HG02571 (cell line): ENCODE measurements at regions not wholly inside any gene's neighbourhood (a gene's known extent, or its start where the extent isn't known, plus 50 kb on each side); places are given as distances from the start of the nearest gene placed in this dataset.

Experiments
- ATAC-seq: cut with Tn5 transposase; IDR thresholded peaks from one replicate; pipeline ENCODE4 v1.9.1; 2021; ENCODE audit warnings: mild to moderate bottlenecking, moderate library complexity; ENCODE audit not compliant: unreplicated experiment

DNA sequence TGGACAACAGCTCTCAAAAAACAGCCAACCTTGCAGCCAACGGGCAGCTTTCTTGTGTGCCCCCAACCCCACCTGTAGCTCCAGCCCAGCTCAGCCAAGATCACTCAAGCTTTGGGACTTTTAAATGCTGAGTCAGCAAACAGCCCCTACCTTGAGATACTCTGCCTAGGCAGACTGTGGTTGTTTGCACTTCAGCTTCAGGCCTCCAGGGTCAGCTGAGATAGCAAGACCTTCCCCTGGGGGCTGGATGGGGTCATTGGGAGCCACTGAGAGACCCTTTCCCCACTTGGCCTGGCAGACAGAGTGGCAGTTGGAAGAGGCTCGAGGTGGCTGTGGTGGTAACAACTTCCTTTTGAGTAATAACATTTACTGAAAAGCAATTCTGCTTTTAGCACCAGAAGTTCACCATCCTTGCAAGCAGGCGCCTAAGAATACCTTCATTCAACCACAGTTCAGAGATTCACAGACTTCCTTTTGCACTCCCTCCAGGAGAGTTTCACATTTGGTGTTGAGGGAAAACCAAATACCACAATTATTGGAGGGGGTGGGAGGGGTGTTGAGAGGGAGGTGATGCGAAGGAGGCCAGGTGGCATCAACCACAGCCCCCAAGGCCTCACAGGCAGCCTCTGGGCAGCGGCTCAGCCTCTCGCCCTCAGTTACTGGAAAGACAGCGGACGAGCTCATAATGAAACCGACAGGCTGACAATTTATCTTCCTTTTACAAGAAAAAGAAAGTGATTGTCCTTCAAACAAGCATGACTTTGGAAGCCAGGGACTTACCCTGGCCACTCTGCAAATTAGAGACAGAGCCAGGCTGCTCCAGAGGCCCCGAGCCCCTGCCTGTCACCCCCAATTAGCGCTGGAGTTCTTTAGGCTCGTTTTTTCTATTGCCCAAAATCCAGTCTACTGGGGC, 148.1 kb downstream of the CEBPB start:
- ATAC-seq = no peak

DNA sequence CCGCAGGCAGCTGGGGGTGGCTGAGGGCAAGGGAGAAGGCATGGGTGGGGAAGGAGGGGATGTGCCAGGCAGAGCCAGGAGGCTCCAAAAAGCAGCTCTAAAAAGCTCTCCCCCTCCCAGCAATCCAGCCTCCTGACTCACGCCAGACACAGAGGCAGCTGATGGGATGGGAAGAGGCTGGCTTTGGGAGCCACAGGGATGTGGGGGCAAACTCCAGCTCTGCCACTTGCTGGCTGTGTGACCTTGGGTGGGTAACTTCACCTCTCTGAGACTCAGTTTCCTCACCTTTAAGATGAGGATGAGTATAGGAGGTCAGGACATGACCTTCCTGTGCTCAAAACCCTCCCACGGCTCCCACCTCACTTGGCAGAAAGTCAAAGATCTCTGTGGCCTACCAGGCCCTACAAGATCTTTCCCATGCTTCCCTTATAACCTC, 148.9 kb downstream of the CEBPB start:
- ATAC-seq = no peak

DNA sequence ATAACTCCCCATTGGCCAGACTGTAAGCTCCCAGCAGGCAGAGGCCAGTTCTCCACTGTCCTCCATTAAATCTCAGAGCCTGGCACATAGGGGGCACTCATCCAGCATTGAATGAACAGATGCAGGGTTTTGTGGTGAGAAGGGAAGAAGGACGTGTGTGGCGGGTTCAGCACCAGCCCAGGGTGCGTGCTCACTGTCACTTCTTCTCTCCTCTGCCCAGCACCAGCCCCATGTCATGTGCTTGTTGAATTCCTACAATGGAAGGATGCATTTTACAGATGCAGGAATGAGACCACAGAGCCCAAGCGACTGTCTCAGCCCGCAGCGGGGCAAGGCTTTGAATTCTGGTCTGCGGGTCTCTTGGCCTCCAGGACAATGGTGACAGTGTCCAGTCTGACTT, 149.9 kb downstream of the CEBPB start:
- no peak for ATAC-seq

DNA sequence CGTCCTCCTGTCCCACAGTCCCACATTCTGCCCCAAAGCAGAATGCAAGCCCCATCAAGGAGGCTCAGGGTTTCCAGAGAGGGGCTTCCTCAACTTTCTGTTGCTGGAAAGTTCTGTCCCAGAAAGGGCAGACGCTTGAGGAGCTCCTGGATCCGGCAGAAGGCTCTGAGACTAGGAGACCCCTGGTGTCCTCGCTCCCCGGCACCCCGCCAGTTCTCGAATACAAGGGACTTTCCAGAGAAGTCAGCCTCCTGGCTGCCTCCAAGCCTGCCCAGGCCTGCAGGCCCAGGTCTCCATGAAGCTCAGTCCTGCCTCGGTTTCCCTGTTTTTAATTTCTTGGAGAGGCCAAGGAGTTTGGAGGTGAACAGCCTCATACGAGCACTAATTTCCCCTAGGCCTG, 150.4 kb downstream of the CEBPB start:
- ATAC-seq = no peak

DNA sequence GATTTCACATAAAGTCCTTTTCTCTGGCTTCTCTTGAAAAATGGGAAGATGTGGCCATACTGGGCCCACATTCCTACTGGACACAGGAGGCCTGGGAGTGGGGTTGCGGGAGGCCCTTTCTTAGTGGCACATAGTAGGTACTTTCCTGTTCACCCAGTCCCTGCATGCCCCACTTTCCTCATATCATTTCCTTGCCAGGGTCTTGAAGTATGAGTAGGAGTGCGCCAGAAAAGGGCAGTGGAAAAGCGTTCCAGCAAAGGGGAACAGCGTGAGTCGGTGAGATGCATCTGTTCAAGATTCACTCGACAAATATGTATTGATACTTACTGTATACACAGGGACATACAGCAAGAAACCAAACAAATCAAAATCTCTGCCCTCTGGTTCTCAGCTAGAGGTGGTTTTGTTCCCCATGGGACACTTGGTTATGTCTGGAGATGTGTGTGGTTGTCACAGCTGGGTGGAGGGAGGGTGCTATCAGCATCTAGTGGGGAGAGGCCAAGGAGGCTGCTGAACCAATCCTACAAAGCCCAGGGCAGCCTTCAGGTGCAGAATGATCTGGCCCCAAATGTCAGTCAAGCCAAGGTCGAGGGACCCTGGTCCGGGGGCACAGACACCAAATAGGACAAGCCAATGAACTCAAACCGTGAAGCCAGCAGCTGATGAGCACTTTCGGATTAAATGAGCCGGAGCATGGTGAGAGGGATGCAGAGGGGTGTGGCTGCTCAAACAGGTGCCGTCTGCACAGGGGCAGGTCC, 151.4 kb downstream of the CEBPB start:
- ATAC-seq = no peak

DNA sequence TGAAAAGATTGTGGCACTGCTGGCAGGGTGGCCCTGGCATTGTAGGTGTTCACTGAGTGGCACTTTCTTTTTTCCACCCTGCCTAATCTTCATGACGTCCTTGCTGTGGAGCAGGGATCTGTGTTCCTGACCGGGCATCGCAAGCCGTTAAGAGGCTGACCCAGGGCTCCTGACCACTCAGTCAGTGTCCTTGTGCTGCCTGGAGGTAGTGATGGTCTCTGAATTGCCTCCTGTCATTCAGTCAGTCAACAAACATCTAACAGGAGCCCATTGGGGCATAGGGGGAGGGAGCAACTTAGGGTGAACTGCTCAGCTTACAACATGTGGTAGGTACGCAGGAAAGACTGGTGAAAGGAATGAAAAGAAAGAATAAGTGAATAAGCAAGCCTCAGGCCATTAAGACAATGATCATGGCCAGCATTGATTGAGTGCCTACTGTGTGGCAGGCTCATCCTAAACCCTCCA, 152.0 kb downstream of the CEBPB start:
- ATAC-seq = no peak

DNA sequence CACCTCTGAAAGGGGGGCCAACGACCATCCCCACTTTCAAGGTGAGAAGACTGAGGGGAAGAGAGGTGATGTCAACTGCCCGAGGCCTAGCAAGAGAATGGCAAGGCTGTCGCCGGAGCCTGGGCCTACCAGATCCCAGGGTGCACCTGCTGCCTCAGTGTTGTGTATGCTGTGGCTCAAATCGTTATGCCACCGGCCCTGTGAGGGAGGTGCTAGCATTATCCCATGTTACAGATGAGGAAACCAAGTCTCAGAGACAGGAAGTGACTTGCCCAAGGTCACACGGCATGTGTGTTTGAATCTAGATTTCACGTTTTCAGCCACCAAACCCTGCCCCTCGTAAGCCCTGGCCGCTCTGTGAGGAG, 152.5 kb downstream of the CEBPB start:
- ATAC-seq = no peak

DNA sequence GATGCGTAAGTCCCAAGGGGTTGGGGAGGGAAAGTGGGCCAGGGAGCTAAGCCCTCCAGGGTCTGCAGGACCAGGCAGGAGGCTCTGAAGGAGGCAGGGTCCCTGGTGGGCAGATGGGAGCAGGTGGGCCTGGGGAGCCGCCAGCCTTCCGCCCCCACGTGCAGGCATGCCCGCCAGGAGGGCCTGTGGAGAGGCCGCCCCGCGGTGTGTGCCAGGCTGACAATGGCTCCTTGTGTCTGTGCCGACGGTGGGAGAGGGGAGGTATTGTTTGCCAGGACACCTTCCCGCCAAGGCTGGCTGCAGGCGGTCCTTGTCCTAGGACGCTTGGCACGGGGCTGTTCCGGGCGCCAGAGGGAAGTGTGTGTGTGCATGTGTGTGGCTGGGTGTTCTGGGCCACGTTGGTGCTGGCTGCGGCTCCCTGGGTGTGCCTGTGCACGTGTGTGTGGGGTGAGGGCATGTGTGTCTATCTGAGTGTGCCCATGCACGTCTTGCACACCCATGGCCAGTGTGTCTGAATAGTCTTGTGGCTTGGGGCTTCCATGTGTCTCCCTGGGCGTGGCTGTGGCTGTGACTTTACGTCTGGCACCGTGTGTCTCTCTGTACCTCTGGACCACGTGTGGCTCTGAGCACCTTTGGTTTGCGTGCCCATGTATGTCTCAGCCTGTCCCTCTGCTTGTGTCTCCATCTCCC, 153.0 kb downstream of the CEBPB start:
- ATAC-seq = no peak

DNA sequence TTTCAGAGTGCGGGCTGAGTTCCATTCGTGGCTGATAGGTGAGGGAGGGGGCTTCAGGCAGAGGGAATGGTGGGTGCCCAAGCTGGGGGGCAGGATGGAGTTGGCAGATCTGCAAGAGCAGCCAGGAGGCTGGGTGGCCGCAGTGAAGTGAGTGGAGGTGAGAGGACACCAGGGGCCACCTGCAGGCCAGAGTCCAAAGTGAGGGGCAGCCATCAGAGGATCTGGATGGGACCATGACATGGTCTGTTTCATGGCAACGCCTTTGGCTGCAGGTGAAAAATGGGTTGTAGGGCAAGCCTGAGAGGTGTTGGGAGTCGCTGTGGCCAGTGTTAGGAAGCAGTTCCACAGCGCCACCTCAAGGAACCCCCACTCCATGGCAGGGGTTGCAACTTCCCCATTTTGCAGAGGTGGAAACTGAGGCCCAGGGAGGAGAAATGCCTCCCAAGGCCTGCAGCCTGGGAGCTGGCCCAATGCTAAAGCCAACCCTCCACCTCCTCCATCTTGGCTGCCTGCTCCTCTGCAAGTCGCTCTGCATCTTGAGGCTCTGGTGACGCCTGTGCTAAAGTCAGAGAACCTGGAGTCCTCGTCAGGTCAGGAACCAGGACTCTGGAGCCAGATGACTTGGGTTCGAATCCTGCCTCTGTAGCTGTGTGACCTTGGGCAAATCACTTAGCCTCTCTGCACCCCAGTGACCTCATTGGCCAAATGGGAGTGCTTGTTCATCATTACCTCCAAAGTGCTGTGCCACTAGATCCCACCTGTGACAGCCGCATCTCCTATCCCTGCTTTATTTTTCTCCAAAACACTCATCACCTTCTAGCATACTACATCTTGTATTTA, 153.8 kb downstream of the CEBPB start:
- ATAC-seq = no peak

DNA sequence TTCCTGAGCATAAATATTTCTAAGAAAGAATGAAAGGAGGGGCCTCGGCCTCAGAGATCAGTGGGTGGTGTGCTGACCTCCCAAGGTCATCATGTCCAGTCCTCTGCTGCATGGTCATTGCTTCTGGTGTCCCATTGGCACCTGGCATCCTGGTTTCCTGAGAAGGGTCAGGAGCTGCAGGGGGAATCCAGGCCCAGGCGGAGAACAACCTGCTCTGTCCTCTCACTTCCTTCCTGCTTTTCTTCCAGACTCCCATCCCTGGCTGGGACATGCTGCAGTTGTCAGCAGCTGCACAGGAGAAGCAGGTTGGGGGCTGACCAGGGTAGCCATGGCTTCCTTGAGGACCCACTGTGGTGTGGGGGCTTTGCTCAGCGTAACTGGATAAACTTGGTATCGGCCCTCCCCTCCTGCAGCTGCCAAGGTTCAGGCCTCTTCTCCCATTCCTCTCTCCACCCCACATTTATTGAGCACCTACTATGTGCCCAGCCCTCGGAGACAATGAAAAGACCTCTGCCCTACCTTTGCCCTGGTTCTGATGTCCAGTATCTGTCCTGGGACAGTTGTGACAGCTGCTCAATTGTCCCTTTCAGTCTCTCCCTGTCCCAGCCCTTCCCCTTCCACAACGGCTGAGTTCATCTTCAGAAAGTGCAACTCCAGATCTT, 155.2 kb downstream of the CEBPB start:
- no peak for ATAC-seq

DNA sequence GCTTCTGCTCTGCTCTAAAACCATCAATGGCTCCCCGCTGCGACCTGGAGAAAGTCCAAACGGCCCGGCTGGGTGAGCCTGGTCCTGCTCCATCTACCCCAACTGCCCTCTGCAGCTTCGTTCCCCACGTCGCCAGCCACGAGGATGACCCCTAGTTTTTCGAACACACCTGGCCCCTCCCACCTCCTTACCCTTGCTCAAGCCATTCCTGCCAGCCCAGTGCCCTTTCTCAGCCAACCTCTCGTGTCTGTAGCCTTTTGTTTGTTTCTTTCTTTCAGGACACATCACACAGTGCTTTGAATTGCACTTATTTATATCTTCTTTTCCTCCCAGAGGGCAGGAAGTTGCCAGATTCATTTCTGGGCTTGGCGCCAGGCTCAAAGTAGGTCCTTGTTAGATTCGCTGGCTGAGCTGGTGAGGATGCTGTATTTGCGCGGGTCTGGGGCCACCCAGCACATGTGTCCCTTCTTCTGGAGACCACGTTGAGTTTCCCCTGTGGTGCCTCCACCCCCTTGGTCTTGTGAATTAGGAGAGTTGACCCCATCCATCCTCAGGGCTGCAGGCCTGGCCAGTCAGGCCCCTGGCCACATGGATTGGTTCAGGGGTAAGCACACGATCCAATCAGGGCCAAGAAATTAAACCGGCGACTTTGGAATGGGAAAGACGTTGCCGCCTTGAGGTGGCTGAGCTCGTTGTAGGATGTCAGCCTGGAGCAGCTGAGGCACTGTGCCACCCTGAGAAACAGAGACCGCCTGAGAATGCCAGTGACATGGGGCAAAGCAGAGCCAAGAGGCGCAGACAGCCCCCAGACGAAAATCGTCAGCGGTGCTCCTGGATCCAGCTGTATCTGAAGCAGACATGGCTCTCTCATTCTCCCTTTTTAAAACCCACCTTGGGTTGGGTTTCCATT, 156.0 kb downstream of the CEBPB start:
- ATAC-seq = no peak

DNA sequence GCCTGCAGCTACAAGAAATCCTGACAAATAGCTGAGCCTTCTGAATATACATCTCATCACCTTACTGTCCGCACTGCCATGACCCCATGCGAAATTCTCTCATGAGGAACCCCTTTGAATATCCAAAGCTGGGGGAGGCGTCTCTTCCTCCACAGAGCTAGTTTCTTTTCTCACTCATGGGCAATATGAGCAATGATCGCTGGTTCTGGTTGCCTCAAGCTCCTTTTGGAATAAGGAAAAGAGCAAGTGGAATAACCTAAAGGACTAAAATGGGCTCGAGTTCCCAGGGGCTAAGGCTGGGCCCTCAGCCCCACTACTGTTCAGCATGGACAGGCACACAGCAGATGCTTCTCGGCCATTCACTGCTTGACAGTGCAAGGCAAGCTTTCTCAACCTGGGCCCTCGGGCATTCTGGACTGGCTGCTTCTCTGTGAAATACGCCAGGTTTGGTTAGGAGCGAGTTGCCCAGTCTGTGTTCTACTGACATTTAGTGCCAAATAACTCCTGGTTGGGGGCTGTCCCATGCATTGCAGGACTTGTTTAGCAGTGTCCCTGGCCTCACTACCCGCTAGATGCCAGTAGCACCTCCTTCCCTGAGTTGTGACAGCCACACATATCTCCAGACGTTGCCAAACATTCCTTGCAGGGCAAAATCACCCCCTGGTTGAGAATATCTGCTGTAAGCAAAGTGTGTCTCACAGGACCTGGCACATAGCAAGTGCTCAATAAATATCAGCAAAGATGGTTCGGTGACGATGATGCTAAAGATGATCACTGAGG, 156.8 kb downstream of the CEBPB start:
- ATAC-seq = no peak

DNA sequence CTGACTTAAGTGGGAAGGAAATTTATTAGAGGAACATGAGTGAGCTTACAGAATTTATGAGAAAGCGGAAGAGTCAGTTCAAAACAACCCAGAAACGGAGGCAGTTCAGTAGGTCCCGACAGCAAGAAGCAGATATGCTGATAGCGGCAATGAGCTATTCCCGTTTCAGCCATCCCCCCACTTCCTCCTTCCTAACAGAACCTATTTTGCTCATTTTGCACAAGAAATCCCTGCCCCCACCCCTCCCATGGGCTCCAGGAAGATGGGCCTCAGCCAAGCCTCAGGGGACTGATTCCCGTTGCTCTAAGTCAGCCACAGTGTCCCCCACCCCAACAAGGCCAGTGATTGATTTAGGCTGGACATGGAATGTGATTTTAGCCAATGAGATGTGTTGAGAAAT, 157.5 kb downstream of the CEBPB start:
- ATAC-seq = no peak

DNA sequence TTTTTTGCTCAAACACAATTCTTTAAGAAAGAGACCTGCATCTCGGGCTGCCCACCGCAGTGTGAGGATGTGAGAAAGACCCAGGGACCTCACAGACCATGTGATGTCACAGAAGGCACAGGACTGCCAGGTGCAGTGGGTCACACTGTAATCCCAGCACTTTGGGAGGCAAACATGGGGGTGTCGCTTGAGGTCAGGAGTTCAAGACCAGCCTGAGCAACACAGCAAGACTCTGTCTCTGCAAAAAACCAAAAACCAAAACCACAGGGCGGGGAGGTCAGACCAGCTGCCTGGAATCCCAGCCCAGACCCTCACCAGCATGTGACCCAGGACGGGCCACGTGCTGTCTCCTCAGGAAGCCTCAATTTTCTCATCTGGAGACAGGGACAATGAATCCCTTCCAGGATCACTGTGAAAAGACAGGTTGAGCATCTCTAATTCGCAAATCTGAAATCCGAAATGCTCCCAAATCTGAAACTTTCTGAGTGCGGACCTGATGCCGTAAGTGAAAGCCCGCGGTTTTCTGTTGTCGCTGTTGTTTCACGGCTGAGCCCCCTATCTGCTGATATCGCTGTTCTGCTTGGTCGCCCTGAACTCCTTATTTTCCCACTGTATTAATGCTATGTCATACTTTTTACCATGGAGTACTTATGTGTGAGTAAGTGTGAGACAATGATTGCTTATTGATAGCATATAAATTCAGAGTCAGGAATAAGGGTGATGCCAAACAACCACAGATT, 159.5 kb upstream of the PTPN1 start:
- no peak for ATAC-seq

DNA sequence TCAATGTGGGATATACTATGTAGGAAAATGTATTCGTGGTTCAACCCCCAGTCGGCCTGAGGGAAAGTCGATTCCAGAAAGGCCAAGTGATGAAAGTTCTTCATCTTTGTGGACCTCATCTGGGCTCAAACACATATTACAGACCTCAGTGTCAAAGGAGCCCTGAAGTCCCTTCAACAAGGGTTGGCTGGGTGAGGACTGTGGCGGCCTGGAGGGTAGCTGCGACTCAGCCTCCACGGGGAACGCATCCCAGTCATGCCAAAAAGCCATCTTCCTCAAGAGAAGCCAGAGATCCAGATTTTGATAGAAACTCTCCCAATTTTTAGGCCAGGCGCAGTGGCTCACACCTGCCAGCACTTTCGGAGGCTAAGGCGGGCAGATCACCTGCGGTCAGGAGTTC, 158.6 kb upstream of the PTPN1 start:
- no peak for ATAC-seq

DNA sequence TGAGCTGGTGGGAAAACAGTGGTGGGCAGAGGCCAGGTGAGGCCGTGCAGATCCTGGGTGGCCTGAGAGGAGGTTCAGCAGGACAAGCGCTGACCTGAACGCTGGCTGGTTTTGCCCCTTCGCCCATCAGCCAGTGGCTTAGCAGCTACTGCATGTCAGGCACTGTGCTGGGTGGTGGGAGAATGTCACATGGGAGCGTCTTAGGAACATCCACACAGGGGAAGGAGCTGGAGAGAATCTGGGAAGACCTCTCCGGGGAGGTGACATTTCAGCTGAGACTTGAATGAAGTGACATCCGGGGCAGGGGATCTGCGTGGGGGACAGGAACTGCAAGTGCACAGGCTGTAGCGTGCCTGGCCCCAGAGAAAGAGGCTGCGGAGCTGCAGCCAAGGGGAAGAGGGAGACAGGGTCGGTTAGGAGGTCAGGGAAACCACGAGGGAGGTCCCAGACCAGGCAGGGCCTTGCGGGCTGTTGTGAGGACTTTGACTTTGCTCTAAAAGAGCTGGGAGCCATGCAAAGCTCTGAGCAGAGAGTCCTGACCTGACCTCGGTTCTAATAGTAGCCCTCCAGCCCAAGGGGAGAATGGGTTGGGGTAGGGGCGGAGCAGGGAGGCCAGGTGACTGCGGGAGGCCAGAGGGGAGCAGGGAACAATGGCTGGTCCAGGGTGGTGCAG, 156.8 kb upstream of the PTPN1 start:
- no peak for ATAC-seq
